ENCODE measurements at regions not wholly inside any gene's neighbourhood (a gene's known extent, or its start where the extent isn't known, plus 50 kb on each side); places are given as distances from the start of the nearest gene placed in this dataset.

DNA sequence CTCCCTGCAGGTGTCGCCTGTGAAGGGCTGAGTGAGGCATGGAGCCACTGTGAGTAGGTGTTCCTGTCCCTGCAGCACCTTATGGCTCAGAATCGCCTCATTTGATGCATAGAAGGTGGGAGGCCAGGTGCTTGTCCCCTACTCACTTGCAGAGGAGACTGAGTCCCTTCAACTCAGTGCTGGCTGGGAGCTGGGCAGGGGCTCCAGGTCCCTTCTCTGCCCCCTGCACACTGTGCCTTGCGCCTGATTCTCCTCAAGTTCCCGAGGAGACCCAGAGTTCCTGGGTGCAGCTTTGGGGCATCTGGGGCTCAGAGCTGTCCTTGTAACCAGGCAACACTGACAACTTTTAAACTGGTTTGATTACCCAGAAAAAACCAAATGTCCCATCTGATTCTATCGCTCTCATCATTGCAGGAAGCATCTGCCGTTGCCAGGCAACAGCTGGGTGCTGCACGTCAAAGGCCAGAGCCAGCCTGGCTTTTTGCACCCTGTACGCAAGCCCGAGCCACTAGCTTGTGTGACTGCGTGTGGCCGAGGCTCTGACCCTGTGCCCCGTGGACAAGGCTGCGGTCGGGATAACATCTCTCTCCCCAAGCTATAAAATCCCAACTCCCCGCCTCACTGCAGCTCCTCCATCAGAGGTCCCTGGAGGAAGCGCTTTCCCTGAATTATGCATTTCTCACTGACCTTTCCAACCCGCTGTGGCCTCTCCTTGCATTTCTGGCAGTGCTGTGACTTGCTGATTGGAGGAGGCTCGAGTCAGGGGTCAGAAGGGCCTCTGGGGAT is 130.8 kb upstream of the HDAC4 start:
- no peak for DNase-seq (ENCODE audit: low read depth)

DNA sequence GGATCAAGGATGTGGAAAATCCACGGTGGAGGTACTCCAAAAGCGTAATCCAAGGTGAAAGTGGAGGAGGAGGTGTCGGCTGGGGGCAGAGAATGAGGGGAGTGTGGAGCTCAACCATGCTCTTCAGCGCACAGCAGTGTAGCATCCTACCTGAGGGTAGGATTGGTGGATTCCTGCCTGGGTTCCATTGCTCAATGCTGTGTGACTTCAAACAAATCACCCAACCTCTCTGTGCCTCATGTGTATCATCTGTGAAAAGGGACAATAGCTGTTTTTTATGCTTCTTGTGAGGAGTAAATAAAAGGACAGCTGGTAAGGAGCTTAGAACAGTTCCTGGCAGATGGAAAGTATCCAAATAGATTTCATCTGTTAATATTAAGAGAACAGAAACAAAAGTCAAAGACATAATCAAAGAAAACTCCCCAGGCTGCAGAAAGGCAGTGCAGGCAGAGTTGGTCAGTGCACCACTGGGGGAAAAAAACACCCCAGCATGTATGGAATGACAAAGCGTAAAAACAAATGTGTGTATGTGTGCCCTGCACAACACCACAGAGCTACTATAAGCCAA is 130.0 kb upstream of the HDAC4 start:
- DNase-seq (ENCODE audit: low read depth): no peak

DNA sequence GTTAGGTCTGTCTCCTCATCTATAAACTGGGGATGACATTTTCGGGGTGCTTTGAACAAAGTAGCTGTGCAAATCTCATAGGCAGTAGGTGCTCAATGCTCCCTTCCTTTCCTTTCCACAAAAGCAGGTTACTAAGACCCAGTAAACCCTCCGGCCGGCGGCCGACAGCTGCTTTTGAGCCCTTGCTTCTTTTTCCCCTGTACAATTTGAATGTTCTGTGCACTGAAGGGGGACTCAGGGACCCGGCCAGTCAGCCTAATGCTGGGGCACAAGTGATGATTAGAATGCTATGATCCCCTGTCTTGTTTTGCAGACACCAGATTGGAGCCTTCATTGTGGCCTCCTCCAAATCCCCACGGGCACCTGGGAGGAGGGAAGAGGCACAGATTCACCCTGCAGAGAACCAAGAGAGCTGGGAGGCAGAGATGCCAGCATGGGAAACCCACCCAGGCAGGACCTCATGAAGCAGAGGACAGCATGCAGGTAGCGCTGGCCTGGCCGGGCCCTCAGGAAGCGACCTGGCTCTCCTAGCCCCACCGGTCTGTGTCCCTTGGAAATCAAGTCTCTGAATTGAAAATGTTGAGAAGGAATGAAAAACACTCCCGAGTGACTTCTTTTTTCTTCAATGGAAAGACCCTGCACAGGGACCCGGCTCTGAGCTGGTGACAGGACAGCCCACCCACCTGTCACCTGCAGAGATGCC is 128.6 kb upstream of the HDAC4 start:
- no peak for DNase-seq (ENCODE audit: low read depth)

DNA sequence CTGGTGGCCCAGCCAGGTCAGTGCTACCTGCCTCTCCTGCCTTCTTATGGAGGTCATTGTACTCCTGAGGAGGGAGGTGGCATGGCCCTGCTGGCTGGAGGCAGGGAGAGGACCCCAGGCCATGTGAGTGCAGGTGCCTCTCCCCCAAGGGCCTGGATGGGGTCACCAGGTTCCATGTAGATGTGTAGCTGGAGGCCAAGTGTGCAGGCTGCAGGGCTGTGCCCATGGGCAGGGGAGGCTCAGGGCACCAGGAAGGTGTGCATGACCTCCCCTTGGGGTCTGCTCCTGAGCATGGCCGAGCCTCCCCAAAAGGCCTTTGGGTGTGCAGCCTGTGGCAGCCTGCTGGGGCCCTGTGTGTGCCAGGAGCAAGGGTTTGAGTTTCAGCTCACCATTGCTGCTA is 128.1 kb upstream of the HDAC4 start:
- DNase-seq (ENCODE audit: low read depth): no peak

DNA sequence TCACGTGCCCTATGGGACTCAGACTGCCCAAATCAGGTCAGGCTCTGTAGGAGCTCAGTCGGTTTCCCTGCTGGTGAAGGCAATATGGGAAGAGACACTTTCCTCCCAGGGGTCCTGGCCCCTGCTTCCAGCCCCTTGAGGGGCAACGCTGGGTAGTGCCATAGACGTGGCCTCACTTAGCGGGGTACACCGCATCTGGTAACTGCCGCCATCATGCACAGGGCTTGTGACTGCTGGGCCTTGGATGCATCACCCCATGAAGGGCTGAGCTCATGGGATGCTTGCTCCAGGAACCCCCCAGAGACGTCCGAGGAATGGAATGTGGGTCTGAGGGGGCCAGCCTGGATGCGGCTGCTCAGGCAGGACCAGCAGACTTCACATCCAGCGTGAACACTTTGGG is 127.3 kb upstream of the HDAC4 start:
- DNase-seq (ENCODE audit: low read depth): no peak

DNA sequence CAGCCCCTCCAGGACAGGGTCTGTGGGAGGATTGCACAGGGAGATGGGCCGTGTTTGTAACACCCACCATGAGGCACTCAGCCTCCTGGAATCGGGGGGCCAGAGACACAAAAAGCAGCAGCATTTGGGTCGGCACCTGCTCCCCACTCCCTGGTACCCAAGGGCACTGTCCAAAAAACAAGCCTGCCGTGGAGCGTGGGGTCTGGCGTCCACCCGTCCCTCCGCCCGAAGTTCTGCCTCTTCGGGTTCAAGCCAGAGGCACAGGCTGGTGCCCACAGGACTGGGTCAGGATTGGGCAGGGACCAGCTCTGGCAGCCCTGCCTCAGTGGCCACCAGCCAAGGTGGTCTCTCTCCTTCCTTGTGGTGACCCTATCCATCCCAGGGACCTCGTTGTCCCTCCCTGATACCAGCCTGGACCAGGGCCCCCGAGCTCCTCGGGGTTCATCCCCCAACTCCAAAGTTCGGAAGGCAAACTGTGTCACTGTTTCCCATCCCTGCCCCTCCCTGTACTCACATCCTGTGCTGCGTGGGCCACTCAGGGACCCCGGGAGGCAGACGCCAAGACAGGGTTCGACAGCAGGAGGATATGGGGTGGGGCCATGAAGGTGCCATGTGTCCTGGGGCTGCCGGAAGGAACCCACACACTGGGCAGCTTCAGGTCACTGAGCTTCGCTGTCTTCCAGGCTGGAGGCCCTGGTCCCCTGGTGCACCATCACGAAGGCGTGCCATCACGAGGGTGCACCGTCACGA is 126.0 kb upstream of the HDAC4 start:
- DNase-seq (ENCODE audit: low read depth): no peak

DNA sequence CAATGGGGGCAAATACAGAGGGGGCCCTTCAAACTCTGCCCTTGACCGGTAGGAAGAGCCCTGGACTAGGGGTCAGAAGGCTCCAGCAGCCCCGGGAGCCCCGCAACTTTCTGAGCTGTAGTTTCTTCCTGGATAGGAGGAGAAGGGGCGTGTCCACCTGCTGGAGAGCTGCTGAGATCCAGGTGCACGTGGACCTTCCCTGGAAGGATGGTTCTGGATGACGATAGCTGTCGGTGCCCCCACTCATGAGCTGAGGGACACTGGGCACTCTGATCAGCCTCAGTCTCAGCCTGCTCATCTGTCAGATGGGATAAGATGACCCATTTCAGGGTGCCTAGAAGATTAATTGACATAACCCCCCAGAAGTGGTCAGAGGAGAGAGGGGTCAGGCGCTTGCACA is 125.2 kb upstream of the HDAC4 start:
- DNase-seq (ENCODE audit: low read depth): no peak

DNA sequence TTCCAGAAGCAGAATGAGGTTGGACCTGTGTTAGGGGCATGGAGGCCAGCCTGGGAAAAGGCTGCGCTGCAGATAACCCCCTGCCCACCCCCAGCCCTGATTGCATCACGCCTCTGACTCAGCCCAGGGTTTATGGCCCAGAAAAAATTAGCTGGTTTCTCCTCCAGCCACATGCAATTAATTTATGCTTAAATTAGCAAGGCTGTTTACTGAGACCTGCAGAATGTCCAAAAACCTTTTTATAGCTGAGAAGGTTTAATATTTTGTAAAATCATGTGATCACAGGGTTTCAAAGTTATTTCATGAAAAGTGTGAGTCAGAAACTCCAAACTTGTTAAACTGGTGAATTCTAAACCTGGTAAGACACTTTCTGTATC is 123.1 kb upstream of the HDAC4 start:
- no peak for DNase-seq (ENCODE audit: low read depth)

DNA sequence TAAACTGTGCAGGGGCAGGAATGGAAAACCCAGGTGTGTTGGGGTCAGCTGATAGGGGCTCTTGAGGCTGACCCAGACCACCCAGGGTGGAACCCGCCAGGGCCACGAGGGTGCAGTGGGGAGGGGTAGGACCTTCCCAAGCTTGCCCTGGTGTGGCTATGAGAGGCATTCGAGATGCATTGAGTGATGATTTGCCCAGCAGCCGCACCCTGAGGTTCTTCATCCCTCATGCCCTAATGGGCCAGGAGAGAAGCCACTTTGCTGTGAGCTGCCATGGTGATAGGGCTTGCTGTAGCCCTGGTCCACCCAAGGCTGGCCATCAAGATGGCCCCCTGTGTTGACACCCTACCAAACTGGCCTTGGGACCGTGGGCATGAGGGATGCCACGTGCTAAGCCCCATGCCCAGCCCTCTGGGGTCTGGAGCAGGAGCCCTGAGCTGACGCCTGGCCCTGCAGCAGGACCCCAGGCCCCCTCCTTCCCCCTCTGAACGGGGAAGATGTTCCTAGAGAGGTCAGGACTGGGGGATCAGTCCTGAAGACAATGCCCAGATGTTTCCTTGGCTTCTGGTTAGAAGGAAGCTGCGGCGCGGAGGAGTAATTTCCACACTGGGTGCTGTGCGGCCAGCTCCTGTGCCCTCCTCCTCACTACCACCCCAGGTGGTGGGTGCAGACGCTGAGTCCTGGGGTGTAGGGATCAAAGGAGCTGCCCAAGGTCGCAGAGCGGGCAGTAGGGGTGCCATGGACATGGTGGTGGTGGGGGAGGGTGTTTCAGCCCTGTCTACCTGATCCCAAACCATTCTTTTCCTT is 122.5 kb upstream of the HDAC4 start:
- DNase-seq (ENCODE audit: low read depth): no peak

DNA sequence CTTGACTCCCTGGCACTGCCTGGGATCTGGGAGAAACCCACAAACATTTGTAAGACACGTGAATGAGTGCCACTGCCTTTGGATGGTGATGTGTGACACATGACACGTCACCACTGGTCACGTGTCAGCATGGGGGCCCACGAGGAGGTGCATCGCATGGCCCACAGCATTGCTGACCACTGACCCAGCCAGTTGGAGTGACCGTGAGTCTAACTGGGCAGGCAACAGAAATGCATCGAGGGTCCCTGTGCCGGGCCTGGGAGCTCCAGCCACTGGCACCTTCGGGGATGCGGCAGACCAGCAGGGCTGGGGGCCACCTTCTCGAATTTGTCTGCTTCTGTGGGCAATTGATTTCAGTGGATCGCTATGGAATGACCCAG is 121.9 kb upstream of the HDAC4 start:
- no peak for DNase-seq (ENCODE audit: low read depth)

DNA sequence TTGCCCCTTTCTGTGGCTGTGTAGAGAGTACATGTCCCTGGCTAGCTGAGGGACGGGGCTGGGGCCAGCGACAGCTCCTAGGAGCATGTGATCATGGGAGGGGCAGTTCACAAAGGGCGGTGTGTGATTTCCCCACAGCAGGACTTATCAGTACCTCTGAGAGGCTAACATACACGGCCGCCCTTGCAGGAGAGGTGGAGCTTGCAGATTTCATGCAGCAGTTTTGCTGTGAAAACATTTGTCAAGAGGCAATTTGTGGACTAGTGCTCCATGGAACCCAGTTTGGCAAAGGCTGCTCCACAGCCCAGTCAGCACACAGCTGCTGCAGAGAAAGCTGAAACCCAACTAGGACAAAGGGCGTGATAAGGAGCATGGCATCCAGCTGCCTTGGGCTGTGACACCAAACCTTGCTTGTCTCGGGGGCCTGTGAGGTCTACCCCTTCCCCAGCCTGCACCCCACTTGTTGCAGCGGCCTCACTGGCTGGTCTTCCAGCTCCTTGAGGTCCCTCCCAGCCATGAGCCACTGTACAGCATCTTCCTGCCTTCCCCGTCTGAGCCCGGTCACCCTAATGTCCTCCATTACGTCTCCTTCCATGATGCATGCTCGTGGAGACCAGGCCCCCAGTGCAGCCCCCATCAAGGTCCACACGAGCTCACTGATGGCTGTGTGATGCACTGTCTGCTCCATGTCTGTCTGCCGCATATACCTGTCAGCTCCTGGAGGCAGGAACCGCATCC is 121.4 kb upstream of the HDAC4 start:
- DNase-seq (ENCODE audit: low read depth): no peak

DNA sequence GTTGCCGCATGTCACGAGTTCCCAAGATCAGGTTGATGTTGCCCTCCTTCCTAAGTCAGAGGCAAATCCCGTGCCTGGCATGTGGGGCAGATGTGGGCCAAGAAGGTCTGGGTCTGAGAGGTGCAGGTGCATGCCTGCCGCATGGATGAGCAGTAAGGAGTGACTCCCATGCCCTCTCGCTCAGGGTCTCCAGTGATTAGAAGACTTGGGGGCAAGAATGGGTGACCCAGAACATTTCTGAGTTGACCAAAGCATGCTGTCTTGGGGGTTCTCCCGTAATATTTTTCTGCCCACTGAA is 120.6 kb upstream of the HDAC4 start:
- DNase-seq (ENCODE audit: low read depth): no peak

DNA sequence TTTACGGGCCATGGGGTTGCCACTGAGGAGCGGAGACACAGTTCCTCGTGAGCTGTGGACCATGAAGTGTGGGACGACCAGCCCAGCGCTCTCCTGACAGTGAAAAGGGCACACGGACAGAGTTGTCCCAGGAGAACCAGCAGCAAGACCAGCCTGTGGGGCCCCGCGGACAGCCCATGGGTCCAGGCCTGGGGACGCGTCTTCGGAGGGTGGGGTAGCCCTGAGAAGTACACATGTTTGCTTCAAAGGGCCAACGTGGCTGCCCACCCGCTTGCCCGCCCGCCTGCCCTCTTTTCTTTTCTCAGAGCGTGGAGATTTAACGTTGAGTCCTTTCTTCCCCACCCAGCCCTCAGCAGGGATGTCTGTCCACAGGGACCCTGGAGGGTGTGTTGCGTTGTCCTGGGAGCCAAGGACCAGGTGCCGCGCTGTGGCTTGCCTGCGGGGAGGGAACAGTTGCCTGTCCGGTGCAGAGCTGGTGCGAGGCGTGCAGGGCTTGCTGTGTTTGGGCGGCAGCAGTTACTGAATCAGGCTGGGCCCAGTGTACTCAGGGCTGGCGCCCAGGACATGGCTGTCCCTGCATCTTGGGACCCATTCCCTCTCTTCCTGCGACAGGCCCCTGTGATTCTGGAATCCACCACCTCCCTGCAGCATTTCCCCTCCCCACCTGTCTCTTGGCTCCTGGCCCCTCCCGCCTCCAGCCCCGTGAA is 120.1 kb upstream of the HDAC4 start:
- no peak for DNase-seq (ENCODE audit: low read depth)

DNA sequence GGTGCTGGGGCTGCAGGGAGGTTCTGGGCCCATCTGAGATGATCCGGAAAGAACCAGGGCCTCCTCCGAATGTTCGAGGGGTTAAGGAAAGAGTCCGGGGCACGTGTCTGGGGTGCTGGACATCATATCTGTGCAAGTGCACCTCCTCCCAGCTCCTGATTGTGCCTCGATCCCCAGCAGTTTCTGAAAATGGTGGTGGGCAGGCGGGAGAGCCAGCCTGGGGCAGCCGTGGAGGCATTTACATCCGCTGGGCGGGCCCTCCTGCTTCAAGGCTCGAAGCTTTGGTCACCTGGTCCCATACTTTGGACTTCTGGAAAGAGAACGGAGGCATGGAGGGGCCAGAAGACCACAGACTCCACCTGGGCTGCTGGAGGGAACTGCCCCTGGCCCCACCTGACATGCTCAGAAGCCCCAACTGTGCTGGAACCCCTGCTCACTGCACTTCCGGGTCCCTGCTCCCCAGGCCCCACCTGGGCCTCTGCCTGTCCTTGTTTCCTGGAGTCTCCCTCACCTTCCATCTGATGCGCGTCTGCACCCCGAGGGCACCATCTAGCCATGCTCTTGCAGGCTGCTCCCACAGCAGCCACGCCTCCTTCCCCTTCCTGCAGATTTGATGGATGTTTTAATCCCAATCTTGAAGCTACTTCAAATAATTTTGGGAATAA is 119.2 kb upstream of the HDAC4 start:
- no peak for DNase-seq (ENCODE audit: low read depth)

DNA sequence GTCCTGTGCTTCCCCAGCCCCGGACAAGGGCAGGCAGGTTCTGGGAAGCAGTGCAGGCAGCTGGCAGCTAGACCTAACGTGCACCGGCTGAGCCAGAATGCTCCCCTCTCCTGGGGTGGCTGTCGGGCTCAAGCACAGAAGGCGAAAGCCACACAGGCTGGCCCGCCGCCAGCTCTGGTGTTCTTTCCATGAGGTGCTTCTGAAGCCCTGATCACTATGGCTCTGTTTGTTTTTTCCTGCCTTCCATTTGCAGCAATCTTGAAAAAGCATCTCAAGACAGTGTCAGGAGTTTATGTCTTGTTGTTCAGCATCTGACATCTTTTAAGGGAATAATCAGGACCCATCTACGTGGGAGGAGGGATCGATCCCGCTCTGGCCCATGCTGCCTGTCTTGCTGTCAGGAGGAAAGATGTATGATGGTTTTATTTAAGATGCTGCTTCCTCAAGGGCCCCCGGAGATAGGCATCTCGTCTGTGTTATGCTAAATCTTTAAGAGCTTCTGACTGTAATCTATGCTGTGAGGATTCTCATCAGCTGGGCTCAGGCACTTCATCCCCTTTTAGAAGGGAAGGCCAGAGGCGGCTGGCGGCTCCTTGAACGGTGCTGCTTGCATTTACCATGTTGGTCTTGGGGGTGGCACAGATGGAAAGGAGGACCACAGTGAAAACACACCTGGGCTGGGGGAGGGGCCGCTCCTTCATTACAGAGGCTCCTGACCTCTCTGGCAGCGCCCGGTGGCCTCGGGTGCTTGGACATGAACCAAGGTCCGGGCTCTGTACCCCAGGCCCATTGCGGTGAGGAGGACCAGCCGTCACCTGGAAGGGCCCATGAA is 118.5 kb upstream of the HDAC4 start:
- DNase-seq (ENCODE audit: low read depth): no peak

DNA sequence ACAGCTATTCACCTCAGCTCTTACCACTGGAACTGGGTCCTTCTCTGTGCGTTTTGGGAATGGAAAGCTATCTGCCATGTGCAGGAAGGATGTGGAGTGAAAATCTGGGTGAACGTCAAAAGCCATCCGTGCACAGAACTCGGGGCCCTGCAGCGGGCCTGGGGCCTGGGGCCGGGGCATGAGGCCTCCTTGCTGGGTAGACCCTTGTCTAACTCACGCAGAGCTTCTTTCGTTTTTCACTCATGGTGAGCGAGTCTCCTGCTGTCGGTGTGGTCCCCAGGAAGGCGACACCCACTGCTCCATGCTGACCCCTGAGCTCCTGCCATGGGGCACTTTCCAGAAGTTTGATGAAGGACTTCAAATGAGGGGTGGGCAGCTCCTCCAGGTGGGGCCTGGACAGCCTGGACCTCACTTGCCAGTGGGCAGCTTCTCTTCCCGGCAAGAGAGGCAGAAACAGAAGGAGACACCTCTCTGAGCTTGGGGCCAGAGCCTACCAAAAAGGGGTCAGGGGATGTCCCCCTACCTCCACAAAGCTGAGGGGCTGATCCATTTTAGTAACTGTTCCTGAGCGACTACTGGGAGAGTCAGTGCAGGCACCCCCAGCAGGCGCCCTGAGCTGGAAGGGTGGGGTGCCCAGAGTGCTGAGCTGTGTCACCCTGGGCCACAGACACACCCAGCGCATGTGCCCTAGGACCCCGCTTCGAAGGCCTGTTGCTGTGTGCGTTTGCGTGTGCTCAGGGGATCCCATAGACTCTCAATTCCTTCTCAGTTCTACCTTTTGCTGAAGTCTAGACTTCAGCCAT is 117.7 kb upstream of the HDAC4 start:
- no peak for DNase-seq (ENCODE audit: low read depth)

DNA sequence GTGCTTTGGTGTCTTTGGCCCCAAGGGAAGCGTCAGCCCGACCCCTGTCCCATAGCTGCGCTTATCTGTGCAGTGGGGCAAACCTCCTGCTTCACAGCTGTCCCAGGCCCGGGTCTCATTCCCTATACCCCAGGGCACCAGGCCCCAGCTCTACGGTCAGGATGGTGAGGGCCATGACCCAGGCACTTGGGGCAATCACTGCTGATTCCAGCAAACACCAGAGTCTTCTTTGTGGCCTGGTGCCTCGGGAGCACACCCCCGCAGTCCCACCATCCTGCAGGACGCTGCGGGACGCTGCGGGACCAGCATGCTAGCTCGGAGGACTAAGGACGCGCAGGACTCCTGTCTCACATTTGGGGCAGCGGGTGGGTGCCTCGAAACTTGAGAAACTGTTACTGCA is 116.9 kb upstream of the HDAC4 start:
- DNase-seq (ENCODE audit: low read depth): no peak

DNA sequence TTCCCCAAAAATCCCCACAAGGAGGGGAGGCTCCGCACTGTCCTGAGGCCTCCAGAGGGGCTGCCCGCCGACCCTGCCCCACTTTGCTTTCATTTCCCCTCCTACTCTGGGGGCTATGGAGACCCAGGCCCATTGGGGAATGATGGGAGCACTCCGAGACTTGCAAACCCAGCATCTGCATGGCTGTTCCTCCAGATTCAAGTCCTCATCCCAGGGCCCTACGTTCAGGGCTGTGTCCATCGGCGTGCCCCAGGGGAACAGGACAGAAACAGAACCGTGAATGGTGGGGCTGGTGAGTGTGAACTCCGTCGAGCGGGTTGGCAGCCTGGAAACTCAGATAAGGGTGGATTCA is 116.1 kb upstream of the HDAC4 start:
- DNase-seq (ENCODE audit: low read depth): no peak

Data from activated T-cell treated with anti-CD3 and anti-CD28 coated beads for 48 hours (primary cell).